HEK293 (cell line): ENCODE measurements at regions not wholly inside any gene's neighbourhood (a gene's known extent, or its start where the extent isn't known, plus 50 kb on each side); places are given as distances from the start of the nearest gene placed in this dataset.

Source experiments
- ATF2 ChIP-seq: fragments of 450-650 bp; formaldehyde crosslinking; IDR thresholded peaks from 2 replicates; pipeline ENCODE4 v1.5.1; 2016; ENCODE audit warnings: missing biosample characterization, missing genetic modification characterization, low read depth
- CTCF ChIP-seq: fragments of 450-650 bp; formaldehyde crosslinking; IDR thresholded peaks from 2 replicates; pipeline ENCODE4 v1.5.1; 2016; ENCODE audit warnings: missing biosample characterization, missing genetic modification characterization
- ZBTB20 ChIP-seq: fragments of 450-650 bp; formaldehyde crosslinking; IDR thresholded peaks from 2 replicates; pipeline ENCODE4 v1.5.1; 2016; ENCODE audit warnings: missing biosample characterization, missing genetic modification characterization
- ZBTB49 ChIP-seq: fragments of 450-650 bp; formaldehyde crosslinking; IDR thresholded peaks from 2 replicates; pipeline ENCODE4 v1.5.1; 2016; ENCODE audit warnings: missing biosample characterization, missing genetic modification characterization, low read depth
- ZFP41 ChIP-seq: fragments of 450-650 bp; formaldehyde crosslinking; IDR thresholded peaks from 2 replicates; pipeline ENCODE4 v1.5.1; 2016; ENCODE audit warnings: missing biosample characterization, missing genetic modification characterization, borderline replicate concordance
- ZNF292 ChIP-seq: fragments of 450-650 bp; formaldehyde crosslinking; IDR thresholded peaks from 2 replicates; pipeline ENCODE4 v1.5.1; 2016; ENCODE audit warnings: low read depth, missing biosample characterization, missing genetic modification characterization, borderline replicate concordance
- ZNF433 ChIP-seq: fragments of 450-650 bp; formaldehyde crosslinking; IDR thresholded peaks from 2 replicates; pipeline ENCODE4 v1.5.1; 2016; ENCODE audit warnings: missing biosample characterization, missing genetic modification characterization, low read depth
- ZNF571 ChIP-seq: fragments of 450-650 bp; formaldehyde crosslinking; IDR thresholded peaks from 2 replicates; pipeline ENCODE4 v1.5.0; 2017; ENCODE audit warnings: missing biosample characterization, missing genetic modification characterization
- ZNF596 ChIP-seq: fragments of 450-650 bp; IDR thresholded peaks from 2 replicates; pipeline ENCODE4 v1.5.0; 2018; ENCODE audit warnings: missing biosample characterization, mild to moderate bottlenecking, missing genetic modification characterization, moderate library complexity
- ZNF677 ChIP-seq: fragments of 450-650 bp; IDR thresholded peaks from 2 replicates; pipeline ENCODE4 v1.5.0; 2018; ENCODE audit warnings: missing biosample characterization, mild to moderate bottlenecking, missing genetic modification characterization, moderate library complexity
- ZNF837 ChIP-seq: fragments of 450-650 bp; formaldehyde crosslinking; IDR thresholded peaks from 2 replicates; pipeline ENCODE4 v1.5.1; 2016; ENCODE audit warnings: missing biosample characterization, missing genetic modification characterization
- TF ChIP-seq, protein P1 (sequence below): fragments of 450-650 bp; formaldehyde crosslinking; IDR thresholded peaks from 2 replicates; pipeline ENCODE4 v1.5.1; 2017; ENCODE audit warnings: missing biosample characterization, missing genetic modification characterization

DNA sequence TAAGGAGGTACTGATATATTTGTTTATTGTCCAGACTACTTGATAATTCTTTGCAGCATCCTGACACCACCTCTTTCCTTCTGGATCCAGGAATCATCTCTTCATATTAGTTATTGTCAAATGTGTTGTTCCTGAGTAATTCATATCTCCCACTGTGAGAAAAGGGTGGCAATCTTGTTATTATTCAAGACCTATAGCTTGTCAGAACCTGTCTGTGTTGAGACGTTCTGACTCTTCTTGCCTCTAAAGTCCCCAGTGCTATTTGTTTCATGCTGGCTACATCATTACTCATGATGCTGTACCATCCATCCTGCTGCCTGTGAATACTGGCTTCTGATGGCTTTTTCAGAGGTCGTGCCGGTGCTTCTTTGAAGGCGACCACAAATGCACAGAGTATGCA lies 68.7 kb upstream of the TAF11L2 start:
- no peak for TF ChIP-seq CTCF (tag by site-specific recombination)
- no peak for TF ChIP-seq ZBTB49 (tag by site-specific recombination)
- no peak for TF ChIP-seq ZNF677 (tag by site-specific recombination)
- no peak for TF ChIP-seq ZNF571 (tag by site-specific recombination)
- no peak for TF ChIP-seq ZBTB20 (tag by site-specific recombination)
- TF ChIP-seq ZNF433 (tag by site-specific recombination), result no peak
- TF ChIP-seq ZNF837 (tag by site-specific recombination), result no peak
- no peak for TF ChIP-seq ATF2 (tag by site-specific recombination)
- no peak for TF ChIP-seq ZNF292 (tag by site-specific recombination)
- TF ChIP-seq ZFP41, result no peak
- TF ChIP-seq, protein P1, sequence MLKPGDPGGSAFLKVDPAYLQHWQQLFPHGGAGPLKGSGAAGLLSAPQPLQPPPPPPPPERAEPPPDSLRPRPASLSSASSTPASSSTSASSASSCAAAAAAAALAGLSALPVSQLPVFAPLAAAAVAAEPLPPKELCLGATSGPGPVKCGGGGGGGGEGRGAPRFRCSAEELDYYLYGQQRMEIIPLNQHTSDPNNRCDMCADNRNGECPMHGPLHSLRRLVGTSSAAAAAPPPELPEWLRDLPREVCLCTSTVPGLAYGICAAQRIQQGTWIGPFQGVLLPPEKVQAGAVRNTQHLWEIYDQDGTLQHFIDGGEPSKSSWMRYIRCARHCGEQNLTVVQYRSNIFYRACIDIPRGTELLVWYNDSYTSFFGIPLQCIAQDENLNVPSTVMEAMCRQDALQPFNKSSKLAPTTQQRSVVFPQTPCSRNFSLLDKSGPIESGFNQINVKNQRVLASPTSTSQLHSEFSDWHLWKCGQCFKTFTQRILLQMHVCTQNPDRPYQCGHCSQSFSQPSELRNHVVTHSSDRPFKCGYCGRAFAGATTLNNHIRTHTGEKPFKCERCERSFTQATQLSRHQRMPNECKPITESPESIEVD (tag by site-specific recombination), result no peak
- TF ChIP-seq ZNF596 (tag by site-specific recombination), result no peak
